Brain pericyte (primary cell): ENCODE measurements at regions not wholly inside any gene's neighbourhood (a gene's known extent, or its start where the extent isn't known, plus 50 kb on each side); places are given as distances from the start of the nearest gene placed in this dataset.

Source experiments
- DNase-seq: peaks from one replicate; pipeline ENCODE4 v3.0.0-alpha.2; 2012; ENCODE audit warnings: low read depth, low spot score

GRCh38 chr2:120976501-120977307 is 241.0 kb downstream of the GLI2 start:
- DNase-seq = no peak

GRCh38 chr2:120977582-120978358 is 242.1 kb downstream of the GLI2 start:
- DNase-seq = no peak

GRCh38 chr2:120978359-120979050 is 242.8 kb downstream of the GLI2 start:
- no peak for DNase-seq

- no peak for DNase-seq
Observed at GRCh38 chr2:120979398-120979797, 243.7 kb downstream of the GLI2 start.

- DNase-seq = no peak
Observed at GRCh38 chr2:120979921-120980320, 244.3 kb downstream of the GLI2 start.

GRCh38 chr2:120981443-120981842 is 245.8 kb downstream of the GLI2 start:
- DNase-seq = no peak

GRCh38 chr2:120982598-120982997 is 246.9 kb downstream of the GLI2 start:
- no peak for DNase-seq

- DNase-seq = no peak
Observed at GRCh38 chr2:120983344-120983743, 247.7 kb downstream of the GLI2 start.

- DNase-seq = no peak
Observed at GRCh38 chr2:120984046-120984445, 248.4 kb downstream of the GLI2 start.

- DNase-seq = no peak
Observed at GRCh38 chr2:120984452-120985173, 248.9 kb downstream of the GLI2 start.

GRCh38 chr2:120985174-120985996 is 249.7 kb downstream of the GLI2 start:
- no peak for DNase-seq

- no peak for DNase-seq
Observed at GRCh38 chr2:120985997-120986651, 250.5 kb downstream of the GLI2 start.

- no peak for DNase-seq
Observed at GRCh38 chr2:120986898-120987650, 251.4 kb downstream of the GLI2 start.

- DNase-seq = no peak
Observed at GRCh38 chr2:120988051-120988699, 252.5 kb downstream of the GLI2 start.

- no peak for DNase-seq
Observed at GRCh38 chr2:120988700-120989511, 253.2 kb downstream of the GLI2 start.

- DNase-seq = no peak
Observed at GRCh38 chr2:120989512-120990441, 254.1 kb downstream of the GLI2 start.

- no peak for DNase-seq
Observed at GRCh38 chr2:120990451-120990871, 254.8 kb downstream of the GLI2 start.
